Endodermal cell (in vitro differentiated cells): ENCODE measurements at regions not wholly inside any gene's neighbourhood (a gene's known extent, or its start where the extent isn't known, plus 50 kb on each side); places are given as distances from the start of the nearest gene placed in this dataset.

ENCODE experiments used
- DNase-seq: peaks from one replicate; pipeline ENCODE4 v3.0.0-alpha.2; 2017
- H3K27ac ChIP-seq: 2 replicates; pipeline ENCODE4 v1.5.1; 2013; ENCODE audit warnings: mild to moderate bottlenecking, low read depth, low read length, moderate library complexity
- H3K27me3 ChIP-seq: 2 replicates; pipeline ENCODE4 v1.6.1; 2013; ENCODE audit warnings: mild to moderate bottlenecking, low read length, moderate library complexity; ENCODE audit not compliant: insufficient read depth, control insufficient read depth, poor library complexity, severe bottlenecking
- H3K36me3 ChIP-seq: 2 replicates; pipeline ENCODE4 v1.7.0; 2013; ENCODE audit warnings: mild to moderate bottlenecking, low read length, moderate library complexity; ENCODE audit not compliant: control insufficient read depth, insufficient read depth
- H3K4me1 ChIP-seq: one replicate; pipeline ENCODE4 v1.7.0; 2013; ENCODE audit warnings: low read length; ENCODE audit not compliant: control insufficient read depth, insufficient read depth
- H3K4me3 ChIP-seq: 2 replicates; pipeline ENCODE4 v1.5.1; 2013; ENCODE audit warnings: mild to moderate bottlenecking, low read length, moderate library complexity
- H3K9ac ChIP-seq: 2 replicates; pipeline ENCODE4 v1.6.1; 2013; ENCODE audit warnings: mild to moderate bottlenecking, low read length, moderate library complexity; ENCODE audit not compliant: poor library complexity, severe bottlenecking; ENCODE audit errors: extremely low read depth
- H3K9me3 ChIP-seq: 2 replicates; pipeline ENCODE4 v1.6.1; 2013; ENCODE audit warnings: mild to moderate bottlenecking, low read length, moderate library complexity; ENCODE audit not compliant: control insufficient read depth
- H3K27ac Mint-ChIP-seq: 2 replicates; pipeline ENCODE4 v1.8.0; 2020; ENCODE audit warnings: mixed read lengths
- H3K27me3 Mint-ChIP-seq: 2 replicates; pipeline ENCODE4 v1.8.0; 2021; ENCODE audit warnings: mild to moderate bottlenecking, mixed read lengths; ENCODE audit not compliant: insufficient read depth
- H3K36me3 Mint-ChIP-seq: 2 replicates; pipeline ENCODE4 v1.8.0; 2020; ENCODE audit warnings: low read depth, mixed read lengths
- H3K4me1 Mint-ChIP-seq: 2 replicates; pipeline ENCODE4 v1.8.0; 2020; ENCODE audit warnings: mixed read lengths
- H3K4me3 Mint-ChIP-seq: 2 replicates; pipeline ENCODE4 v1.8.0; 2020; ENCODE audit warnings: mild to moderate bottlenecking, moderate library complexity, mixed read lengths
- H3K9me3 Mint-ChIP-seq: 2 replicates; pipeline ENCODE4 v1.8.0; 2020; ENCODE audit warnings: mild to moderate bottlenecking, mixed read lengths
- WGBS, 2 experiments: methylation state at CpG; one replicate each; pipeline versions ENCODE4 v1.1.5 to v1.1.7; 2013; ENCODE audit warnings: missing lambda C conversion rate in 2 of 2, mixed read lengths in 1 of 2; ENCODE audit not compliant: insufficient coverage in 1 of 2, insufficient read length in 1 of 2; 5-methylcytosine and 5-hydroxymethylcytosine counted together
- TF ChIP-seq, protein P1 (sequence below): fragments of 200-600 bp; sonication (generic); conservative IDR thresholded peaks from 2 replicates; pipeline ENCODE4 v1.5.0; 2021; ENCODE audit warnings: antibody characterized with exemption, mild to moderate bottlenecking

DNA sequence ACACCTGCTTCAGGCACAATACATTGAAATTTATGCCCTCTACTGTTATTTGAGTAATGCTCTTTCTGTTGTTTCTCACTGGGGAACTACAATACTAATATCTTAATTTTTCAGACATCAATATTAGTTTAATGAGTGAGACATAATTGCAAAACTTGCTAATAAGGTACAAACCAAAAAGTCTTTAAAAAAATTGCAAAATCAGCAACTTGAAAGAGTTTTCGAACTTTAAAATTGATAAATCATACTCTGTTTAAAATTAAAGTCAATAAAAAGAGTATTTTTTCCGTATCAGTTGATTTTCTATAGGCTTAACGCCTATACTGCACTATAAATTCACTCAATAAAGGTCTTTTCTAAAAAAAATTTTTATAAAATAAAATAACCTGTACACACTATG, 1735.9 kb upstream of the SEL1L start:
- H3K27ac ChIP-seq: no peak overlapping the region
- H3K9ac ChIP-seq: no peak overlapping the region
- H3K4me3 ChIP-seq: no peak overlapping the region
- H3K4me1 Mint-ChIP-seq: peaks cover 15% of the 10 kb centered on the region
- no peak overlapping the region for H3K27ac Mint-ChIP-seq
- no peaks in the 10 kb centered on the region for H3K36me3 Mint-ChIP-seq
- TF ChIP-seq, protein P1, sequence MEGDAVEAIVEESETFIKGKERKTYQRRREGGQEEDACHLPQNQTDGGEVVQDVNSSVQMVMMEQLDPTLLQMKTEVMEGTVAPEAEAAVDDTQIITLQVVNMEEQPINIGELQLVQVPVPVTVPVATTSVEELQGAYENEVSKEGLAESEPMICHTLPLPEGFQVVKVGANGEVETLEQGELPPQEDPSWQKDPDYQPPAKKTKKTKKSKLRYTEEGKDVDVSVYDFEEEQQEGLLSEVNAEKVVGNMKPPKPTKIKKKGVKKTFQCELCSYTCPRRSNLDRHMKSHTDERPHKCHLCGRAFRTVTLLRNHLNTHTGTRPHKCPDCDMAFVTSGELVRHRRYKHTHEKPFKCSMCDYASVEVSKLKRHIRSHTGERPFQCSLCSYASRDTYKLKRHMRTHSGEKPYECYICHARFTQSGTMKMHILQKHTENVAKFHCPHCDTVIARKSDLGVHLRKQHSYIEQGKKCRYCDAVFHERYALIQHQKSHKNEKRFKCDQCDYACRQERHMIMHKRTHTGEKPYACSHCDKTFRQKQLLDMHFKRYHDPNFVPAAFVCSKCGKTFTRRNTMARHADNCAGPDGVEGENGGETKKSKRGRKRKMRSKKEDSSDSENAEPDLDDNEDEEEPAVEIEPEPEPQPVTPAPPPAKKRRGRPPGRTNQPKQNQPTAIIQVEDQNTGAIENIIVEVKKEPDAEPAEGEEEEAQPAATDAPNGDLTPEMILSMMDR: no peak
- H3K27me3 ChIP-seq: no peaks in the 10 kb centered on the region
- H3K36me3 ChIP-seq: no peaks in the 10 kb centered on the region
- no peaks in the 10 kb centered on the region for H3K9me3 Mint-ChIP-seq
- H3K9me3 ChIP-seq: no peaks in the 10 kb centered on the region
- 100% methylated on average over 1 to 2 of the region's 3 CpGs for WGBS, 2 experiments
- no peak for DNase-seq
- H3K4me1 ChIP-seq: peaks cover 9% of the 10 kb centered on the region
- H3K27me3 Mint-ChIP-seq: no peaks in the 10 kb centered on the region
- no peak overlapping the region for H3K4me3 Mint-ChIP-seq

DNA sequence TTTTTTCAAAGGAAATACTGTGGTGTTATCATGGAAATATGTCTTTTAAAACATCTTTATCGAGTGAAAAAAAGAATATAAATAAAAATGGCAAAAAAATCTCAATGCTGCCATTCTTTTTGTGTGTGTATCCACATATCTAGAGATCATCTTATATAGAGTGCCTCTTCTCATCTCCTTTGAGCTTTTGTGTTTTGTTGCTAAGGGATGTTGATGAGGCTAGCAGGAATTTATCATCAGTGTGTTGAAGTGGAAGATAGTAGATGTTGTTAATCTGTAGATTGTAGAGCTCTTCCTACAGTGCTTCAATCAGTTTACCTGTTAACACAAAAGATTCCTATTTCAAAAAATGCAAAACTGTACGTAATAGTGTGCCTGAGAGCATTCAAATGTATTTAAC, 1738.0 kb upstream of the SEL1L start:
- TF ChIP-seq, protein P1: no peak
- Histone ChIP-seq H3K27ac (no peak overlapping the region), H3K36me3 (no peaks in the 10 kb centered on the region), H3K27me3 (no peaks in the 10 kb centered on the region), H3K4me1 (peaks cover 9% of the 10 kb centered on the region), H3K9me3 (no peaks in the 10 kb centered on the region), H3K4me3 (no peak overlapping the region), H3K9ac (no peak overlapping the region)
- H3K4me1 Mint-ChIP-seq: peaks cover 8% of the 10 kb centered on the region
- H3K36me3 Mint-ChIP-seq: no peaks in the 10 kb centered on the region
- 92% methylated on average over 2 of the region's 2 CpGs; no CpG with 5 or more reads in 1 of the 2 experiments for WGBS, 2 experiments
- no peak overlapping the region for H3K27ac Mint-ChIP-seq
- DNase-seq: no peak
- H3K27me3 Mint-ChIP-seq: no peaks in the 10 kb centered on the region
- no peaks in the 10 kb centered on the region for H3K9me3 Mint-ChIP-seq
- no peak overlapping the region for H3K4me3 Mint-ChIP-seq

DNA sequence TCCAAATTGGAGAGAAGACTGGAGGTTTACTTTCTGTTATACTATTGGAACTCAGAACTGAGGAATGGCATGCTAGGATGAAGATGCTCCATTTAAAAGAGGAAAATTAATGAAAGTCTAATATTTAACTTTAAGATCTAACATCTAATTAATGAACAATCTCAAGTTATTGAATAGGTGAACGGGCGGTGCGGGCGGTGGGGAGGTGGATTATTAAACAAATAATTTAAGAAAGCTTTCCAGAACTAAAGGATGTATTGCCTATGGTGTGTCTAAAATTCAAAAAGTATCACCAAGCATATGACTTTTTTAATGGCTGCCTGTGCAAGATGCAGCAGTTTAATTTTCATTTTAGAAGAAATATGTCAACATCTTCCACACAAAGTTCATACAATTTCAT, 1747.1 kb upstream of the SEL1L start:
- DNase-seq: no peak
- Histone ChIP-seq H3K9ac (no peak overlapping the region), H3K27ac (no peak overlapping the region), H3K4me1 (no peaks in the 10 kb centered on the region), H3K27me3 (no peaks in the 10 kb centered on the region), H3K36me3 (no peaks in the 10 kb centered on the region), H3K9me3 (no peaks in the 10 kb centered on the region), H3K4me3 (no peak overlapping the region)
- Mint-ChIP-seq H3K27ac (no peak overlapping the region), H3K4me3 (no peak overlapping the region), H3K27me3 (no peaks in the 10 kb centered on the region), H3K4me1 (peaks cover 1% of the 10 kb centered on the region), H3K9me3 (no peaks in the 10 kb centered on the region), H3K36me3 (no peaks in the 10 kb centered on the region)
- TF ChIP-seq, protein P1: no peak
- WGBS, 2 experiments: 100% methylated on average over 4 of the region's 4 CpGs; no CpG with 5 or more reads in 1 of the 2 experiments
